H1 (cell line): ENCODE measurements at regions not wholly inside any gene's neighbourhood (a gene's known extent, or its start where the extent isn't known, plus 50 kb on each side); places are given as distances from the start of the nearest gene placed in this dataset.
"Not testable (repeated sequence)": the region's sequence is repeated elsewhere in the genome, so short reads cannot be mapped to it uniquely, and the experiment has no call there.

Source experiments
- CTCF ChIA-PET: fragments of 300-600 bp; sonication (Branson Sonifier 250); formaldehyde crosslinking; loops from one replicate; lab custom pipeline; 2021; ENCODE audit not compliant: partially characterized antibody; lab: Charles Lee
- POLR2A ChIA-PET: fragments of 300-600 bp; sonication (Branson Sonifier 250); formaldehyde crosslinking; loops from one replicate; lab custom pipeline; 2021; ENCODE audit warnings: inconsistent platforms; ENCODE audit not compliant: partially characterized antibody; lab: Charles Lee
- DNase-seq, 2 experiments: peaks; one replicate each; pipeline versions ENCODE4 v3.0.0 to v3.0.0-alpha.2; 2010 to 2022; ENCODE audit warnings: low spot score in 2 of 2, low read depth in 1 of 2, mixed read lengths in 1 of 2
- FAIRE-seq: peaks from 2 replicates; lab custom pipeline; 2011; peaks lifted over from hg19 to GRCh38; lab: Jason Lieb, UNC
- H2AFZ ChIP-seq: 2 replicates; pipeline ENCODE4 v1.8.1; 2012; ENCODE audit warnings: low read length, inconsistent platforms
- H2AK5ac ChIP-seq: 2 replicates; pipeline ENCODE4 v1.6.1; 2013; ENCODE audit warnings: low read depth, low read length
- H2BK120ac ChIP-seq: replicated peaks from 2 replicates; pipeline ENCODE3; 2013; ENCODE audit warnings: low read depth, low read length, inconsistent platforms
- H2BK12ac ChIP-seq: 2 replicates; pipeline ENCODE4 v1.6.1; 2013; ENCODE audit warnings: low read depth, low read length
- H2BK15ac ChIP-seq: 2 replicates; pipeline ENCODE4 v1.6.1; 2013; ENCODE audit warnings: low read length
- H2BK20ac ChIP-seq: 2 replicates; pipeline ENCODE4 v1.6.1; 2013; ENCODE audit warnings: low read length
- H2BK5ac ChIP-seq: 2 replicates; pipeline ENCODE4 v1.6.1; 2013; ENCODE audit warnings: low read depth, low read length
- H3K14ac ChIP-seq: 2 replicates; pipeline ENCODE4 v1.6.1; 2013; ENCODE audit warnings: inconsistent platforms; ENCODE audit not compliant: insufficient read length
- H3K18ac ChIP-seq: 2 replicates; pipeline ENCODE4 v1.6.1; 2013; ENCODE audit warnings: low read length; ENCODE audit errors: extremely low read depth
- H3K23ac ChIP-seq: 2 replicates; pipeline ENCODE4 v1.6.1; 2013; ENCODE audit warnings: inconsistent platforms; ENCODE audit not compliant: insufficient read length
- H3K23me2 ChIP-seq: 2 replicates; pipeline ENCODE4 v1.6.1; 2013; ENCODE audit warnings: low read depth, low read length
- H3K27ac ChIP-seq: 2 replicates; pipeline ENCODE4 v1.6.1; 2011; ENCODE audit warnings: low read depth, low read length, inconsistent platforms
- H3K27me3 ChIP-seq, 4 experiments: replicated peaks in 1 of 4; 1 replicate in 1 of 4; 2 replicates in 3 of 4; pipeline versions ENCODE4 v1.6.1 to v1.8.1; 2011 to 2013; ENCODE audit warnings: low read length in 3 of 4, mild to moderate bottlenecking in 3 of 4, inconsistent platforms in 2 of 4, mixed read lengths in 2 of 4, moderate library complexity in 1 of 4; ENCODE audit not compliant: control insufficient read depth in 3 of 4, insufficient read depth in 3 of 4; ENCODE audit errors: extremely low read depth in 1 of 4
- H3K36me3 ChIP-seq, 4 experiments: 2 replicates each; pipeline versions ENCODE4 v1.6.1 to v1.8.1; 2011 to 2013; ENCODE audit warnings: mild to moderate bottlenecking in 4 of 4, low read length in 3 of 4, moderate library complexity in 2 of 4, control low read depth in 1 of 4, inconsistent platforms in 1 of 4; ENCODE audit not compliant: insufficient read depth in 4 of 4, control insufficient read depth in 2 of 4
- H3K4ac ChIP-seq: replicated peaks from 2 replicates; pipeline ENCODE3; 2013; ENCODE audit warnings: low read length, low read depth, mixed read lengths, inconsistent platforms; ENCODE audit not compliant: insufficient read length
- H3K4me1 ChIP-seq, 4 experiments: replicated peaks in 1 of 4; 1 replicate in 1 of 4; 2 replicates in 3 of 4; pipeline versions ENCODE4 v1.6.1 to v1.8.1; 2011 to 2013; ENCODE audit warnings: low read length in 3 of 4, inconsistent platforms in 2 of 4, mixed read lengths in 1 of 4; ENCODE audit not compliant: insufficient read depth in 4 of 4, control insufficient read depth in 3 of 4
- H3K4me2 ChIP-seq, 2 experiments: 2 replicates each; pipeline versions ENCODE4 v1.6.1 to v1.8.1; 2011 to 2013; ENCODE audit warnings: low read depth in 2 of 2, low read length in 2 of 2, control low read depth in 1 of 2, inconsistent platforms in 1 of 2, mild to moderate bottlenecking in 1 of 2; ENCODE audit not compliant: insufficient read depth in 1 of 2
- H3K4me3 ChIP-seq, 4 experiments: fragments of 200-600, 300-600 bp in 1 of 4; sonication (generic), shearing (Covaris generic), sonication (Bioruptor Twin) in 1 of 4; 2 replicates each; pipeline versions ENCODE4 v1.5.1 to v1.8.1; 2011 to 2016; ENCODE audit warnings: low read length in 4 of 4, low read depth in 3 of 4, control low read depth in 2 of 4, inconsistent platforms in 2 of 4, mild to moderate bottlenecking in 2 of 4, mixed read lengths in 1 of 4, moderate library complexity in 1 of 4; ENCODE audit not compliant: insufficient read depth in 2 of 4; ENCODE audit errors: extremely low read depth in 1 of 4
- H3K56ac ChIP-seq: replicated peaks from 2 replicates; pipeline ENCODE3; 2013; ENCODE audit warnings: low read depth, mild to moderate bottlenecking, mixed read lengths, low read length, inconsistent platforms; ENCODE audit not compliant: insufficient read length
- H3K79me1 ChIP-seq: 2 replicates; pipeline ENCODE4 v1.6.1; 2013; ENCODE audit warnings: low read depth, low read length, control low read depth
- H3K79me2 ChIP-seq, 2 experiments: 2 replicates each; pipeline versions ENCODE4 v1.6.1 to v1.8.1; 2012 to 2013; ENCODE audit warnings: low read length in 2 of 2, mild to moderate bottlenecking in 2 of 2, inconsistent platforms in 1 of 2; ENCODE audit not compliant: insufficient read depth in 2 of 2, control insufficient read depth in 1 of 2
- H3K9ac ChIP-seq, 4 experiments: replicated peaks in 1 of 4; 1 replicate in 1 of 4; 2 replicates in 3 of 4; pipeline versions ENCODE4 v1.6.1 to v1.8.1; 2011 to 2013; ENCODE audit warnings: low read depth in 3 of 4, low read length in 3 of 4, control low read depth in 2 of 4, mild to moderate bottlenecking in 2 of 4, moderate library complexity in 2 of 4, inconsistent platforms in 1 of 4; ENCODE audit errors: extremely low read depth in 1 of 4
- H3K9me3 ChIP-seq, 2 experiments: 2 replicates each; pipeline versions ENCODE4 v1.6.1 to v1.8.1; 2012 to 2013; ENCODE audit warnings: mild to moderate bottlenecking in 2 of 2, moderate library complexity in 2 of 2, control low read depth in 1 of 2, inconsistent platforms in 1 of 2, low read depth in 1 of 2, low read length in 1 of 2, mixed read lengths in 1 of 2; ENCODE audit not compliant: insufficient read depth in 2 of 2
- H4K20me1 ChIP-seq, 2 experiments: replicated peaks in 1 of 2; 2 replicates each; pipeline versions ENCODE3 to v1.8.1; 2011 to 2013; ENCODE audit warnings: inconsistent platforms in 2 of 2, low read length in 2 of 2, mild to moderate bottlenecking in 1 of 2; ENCODE audit not compliant: insufficient read depth in 2 of 2, control insufficient read depth in 1 of 2
- H4K5ac ChIP-seq: 2 replicates; pipeline ENCODE4 v1.6.1; 2013; ENCODE audit warnings: low read length, low read depth, mixed read lengths, inconsistent platforms; ENCODE audit not compliant: insufficient read length
- H4K8ac ChIP-seq: 2 replicates; pipeline ENCODE4 v1.8.0; 2013; ENCODE audit warnings: mild to moderate bottlenecking, moderate library complexity, low read length, inconsistent platforms; ENCODE audit not compliant: insufficient read depth; ENCODE audit errors: extremely low read depth
- H4K91ac ChIP-seq: replicated peaks from 2 replicates; pipeline ENCODE3; 2013; ENCODE audit warnings: low read length, mixed read lengths, inconsistent platforms; ENCODE audit not compliant: insufficient read length
- WGBS, 2 experiments: shearing (Covaris generic) in 1 of 2; methylation state at CpG; one replicate each; pipeline versions ENCODE4 v1.1.6 to v1.1.7; 2013 to 2015; ENCODE audit warnings: low lambda C conversion rate in 2 of 2, mixed read lengths in 2 of 2, inconsistent platforms in 1 of 2, low coverage in 1 of 2, missing lambda C conversion rate in 1 of 2; ENCODE audit not compliant: insufficient replicate concordance in 2 of 2, insufficient coverage in 1 of 2, insufficient read length in 1 of 2; ENCODE audit errors: extremely low coverage in 1 of 2, missing lambda C conversion rate in 1 of 2; 5-methylcytosine and 5-hydroxymethylcytosine counted together

DNA sequence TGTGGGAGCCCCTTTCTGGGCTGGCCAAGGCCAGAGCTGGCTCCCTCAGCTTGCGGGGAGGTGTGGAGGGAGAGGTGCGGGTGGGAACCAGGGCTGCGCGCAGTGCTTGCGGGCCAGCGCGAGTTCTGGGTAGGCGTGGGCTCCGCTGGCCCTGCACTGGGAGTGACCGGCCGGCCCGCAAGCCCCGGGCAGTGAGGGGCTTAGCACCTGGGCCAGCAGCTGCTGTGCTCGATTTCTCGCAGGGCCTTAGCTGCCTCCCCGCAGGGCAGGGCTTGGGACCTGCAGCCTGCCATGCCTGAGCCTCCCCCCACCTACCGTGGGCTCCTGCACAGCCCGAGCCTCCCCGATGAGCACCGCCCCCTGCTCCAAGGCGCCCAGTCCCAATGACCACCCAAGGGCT lies 56.0 kb upstream of the CACNA2D1 start:
- H4K91ac ChIP-seq, H3K4me1 ChIP-seq, H3K14ac ChIP-seq, H3K9ac ChIP-seq, H4K20me1 ChIP-seq, H2AFZ ChIP-seq, H2BK15ac ChIP-seq, H3K4ac ChIP-seq, H3K23me2 ChIP-seq, H3K27me3 ChIP-seq, H2BK120ac ChIP-seq, H4K8ac ChIP-seq, H3K4me2 ChIP-seq, H2BK12ac ChIP-seq, H3K79me2 ChIP-seq, H3K23ac ChIP-seq, H3K18ac ChIP-seq, H2BK5ac ChIP-seq, POLR2A ChIA-PET, H3K56ac ChIP-seq, H3K79me1 ChIP-seq, H2BK20ac ChIP-seq, H4K5ac ChIP-seq, FAIRE-seq, DNase-seq, H3K36me3 ChIP-seq, H3K4me3 ChIP-seq, H3K27ac ChIP-seq, H2AK5ac ChIP-seq: not testable (repeated sequence)
- WGBS, 2 experiments, result 95% methylated on average over 21 of the region's 21 CpGs; no CpG with 5 or more reads in 1 of the 2 experiments
- peaks cover 15 to 17% of the 10 kb centered on the region in 2 experiments for H3K9me3 ChIP-seq
- CTCF ChIA-PET, result interaction anchor here (1.4 to 1.8 kb wide), 2 partner anchors 23 to 73 kb away, joined by 3 to 4 read pairs; no protein-coding TSS in a partner anchor
